Common myeloid progenitor, CD34-positive (primary cell): ENCODE measurements at regions not wholly inside any gene's neighbourhood (a gene's known extent, or its start where the extent isn't known, plus 50 kb on each side); places are given as distances from the start of the nearest gene placed in this dataset.
A peak's percentile ranks its signal among the peaks of the same experiment; 100 is the strongest.

Experiments used
- CTCF ChIA-PET: fragments of 350-600 bp; sonication (Branson Sonifier 250); formaldehyde crosslinking; loops from one replicate; lab custom pipeline; 2021; ENCODE audit warnings: antibody characterized with exemption; lab: Charles Lee
- POLR2A ChIA-PET: fragments of 350-600 bp; sonication (Branson Sonifier 250); formaldehyde crosslinking; loops from one replicate; lab custom pipeline; 2021; ENCODE audit warnings: antibody characterized with exemption; lab: Charles Lee
- DNase-seq, 3 donors: peaks; one replicate each; pipeline versions ENCODE4 v3.0.0 to v3.0.0-alpha.2; 2013
- H3K27ac ChIP-seq, 2 experiments: 1 replicate in 1 of 2; 2 replicates in 1 of 2; pipeline ENCODE4 v1.7.0; 2013; ENCODE audit warnings: inconsistent platforms in 2 of 2, low read length in 2 of 2, mild to moderate bottlenecking in 2 of 2, low read depth in 1 of 2, moderate library complexity in 1 of 2; ENCODE audit not compliant: severe bottlenecking in 2 of 2, insufficient read depth in 1 of 2, poor library complexity in 1 of 2
- H3K27me3 ChIP-seq, 5 experiments: replicated peaks in 2 of 5; 1 replicate in 3 of 5; 2 replicates in 2 of 5; pipeline versions ENCODE4 v1.6.1 to v1.7.0; 2013; ENCODE audit warnings: low read length in 4 of 5, mild to moderate bottlenecking in 2 of 5, moderate library complexity in 2 of 5, inconsistent platforms in 1 of 5; ENCODE audit not compliant: insufficient read depth in 5 of 5, control insufficient read depth in 4 of 5
- H3K36me3 ChIP-seq, 4 experiments: 1 replicate in 2 of 4; 2 replicates in 2 of 4; pipeline versions ENCODE4 v1.6.1 to v1.7.0; 2013; ENCODE audit warnings: low read length in 3 of 4, control low read depth in 1 of 4, mild to moderate bottlenecking in 1 of 4; ENCODE audit not compliant: control insufficient read depth in 4 of 4, insufficient read depth in 4 of 4
- H3K4me1 ChIP-seq, 4 experiments: 1 replicate in 3 of 4; 2 replicates in 1 of 4; pipeline versions ENCODE4 v1.6.1 to v1.7.1; 2013; ENCODE audit warnings: low read length in 3 of 4, mild to moderate bottlenecking in 3 of 4, control low read depth in 1 of 4, inconsistent platforms in 1 of 4, moderate library complexity in 1 of 4; ENCODE audit not compliant: control insufficient read depth in 4 of 4, insufficient read depth in 4 of 4; ENCODE audit errors: control extremely low read depth in 1 of 4
- H3K4me3 ChIP-seq, 7 experiments: 1 replicate in 4 of 7; 2 replicates in 3 of 7; pipeline versions ENCODE4 v1.5.1 to v1.7.0; 2013; ENCODE audit warnings: mild to moderate bottlenecking in 7 of 7, low read length in 6 of 7, moderate library complexity in 6 of 7, inconsistent platforms in 2 of 7, low read depth in 2 of 7, control low read depth in 1 of 7; ENCODE audit not compliant: insufficient read depth in 4 of 7, control insufficient read depth in 1 of 7; ENCODE audit errors: extremely low read depth in 1 of 7
- H3K9me3 ChIP-seq, 5 experiments: 1 replicate in 4 of 5; 2 replicates in 1 of 5; pipeline versions ENCODE4 v1.6.1 to v1.7.1; 2013; ENCODE audit warnings: low read length in 4 of 5, mild to moderate bottlenecking in 2 of 5, inconsistent platforms in 1 of 5, low read depth in 1 of 5, moderate library complexity in 1 of 5; ENCODE audit not compliant: control insufficient read depth in 4 of 5, insufficient read depth in 2 of 5; ENCODE audit errors: control extremely low read depth in 1 of 5
- WGBS: methylation state at CpG from one replicate; pipeline ENCODE4 v1.1.5; 2013; ENCODE audit not compliant: insufficient coverage; 5-methylcytosine and 5-hydroxymethylcytosine counted together

DNA sequence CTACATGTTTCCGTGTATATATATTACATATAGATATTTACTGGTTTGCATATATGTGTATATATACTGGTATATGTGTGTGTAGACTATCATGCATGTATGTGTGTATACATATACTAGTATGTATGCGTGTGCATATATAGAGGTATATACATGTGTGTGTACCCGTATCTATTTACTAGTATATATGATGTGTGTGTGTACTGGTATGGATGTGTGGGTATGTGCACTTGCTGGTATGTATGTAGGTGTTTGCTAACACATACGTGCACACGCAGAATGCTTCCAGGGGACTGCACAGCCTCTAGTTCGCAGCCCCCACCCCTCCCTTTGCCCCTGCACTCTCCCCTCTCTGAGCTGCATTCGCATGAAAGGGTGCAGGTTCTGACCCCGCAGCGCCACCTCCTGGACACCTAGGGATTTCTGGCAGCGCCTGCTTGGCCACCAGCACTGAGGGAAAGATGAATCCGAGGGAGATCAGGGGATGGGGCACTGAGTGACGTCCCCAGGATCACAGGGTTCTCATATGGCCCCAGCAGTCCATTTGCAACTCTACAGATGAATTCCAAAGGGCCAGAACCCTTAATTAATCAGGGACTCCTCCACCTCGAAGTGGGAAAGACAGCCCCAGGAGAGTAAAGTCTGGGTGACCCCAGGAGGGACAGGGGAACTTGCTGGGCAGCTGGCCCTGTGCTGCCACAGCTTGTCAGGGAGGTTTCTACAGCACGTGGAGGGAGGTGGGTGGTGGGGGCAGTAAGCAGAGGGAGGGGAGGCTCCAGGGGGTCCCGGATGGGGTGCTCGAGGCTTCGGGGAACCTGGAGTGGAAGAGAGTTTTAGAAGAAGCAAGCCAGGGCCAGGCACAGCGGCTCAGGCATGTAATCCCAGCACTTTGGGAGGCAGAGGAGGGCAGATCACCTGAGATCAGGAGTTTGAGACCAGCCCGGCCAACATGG lies 66.8 kb upstream of the ASAP2 start:
- Histone ChIP-seq H3K4me3 (no peak overlapping the region), H3K27ac (no peak overlapping the region), H3K4me1 (peaks cover 0 to 8% (median 6%) of the 10 kb centered on the region in 4 experiments), H3K36me3 (no peaks in the 10 kb centered on the region), H3K27me3 (peaks cover 0 to 9% (median 3%) of the 10 kb centered on the region in 5 experiments), H3K9me3 (no peaks in the 10 kb centered on the region)
- peak; percentile 50 to 79 (median 69) for DNase-seq
- POLR2A ChIA-PET, result no interaction called here
- WGBS, result 35% methylated on average over 14 of the region's 19 CpGs
- CTCF ChIA-PET, result interaction anchor here (0.9 to 4.8 kb wide), 9 partner anchors 30 to 271 kb away, joined by 3 to 26 read pairs (median 4); no protein-coding TSS in a partner anchor

DNA sequence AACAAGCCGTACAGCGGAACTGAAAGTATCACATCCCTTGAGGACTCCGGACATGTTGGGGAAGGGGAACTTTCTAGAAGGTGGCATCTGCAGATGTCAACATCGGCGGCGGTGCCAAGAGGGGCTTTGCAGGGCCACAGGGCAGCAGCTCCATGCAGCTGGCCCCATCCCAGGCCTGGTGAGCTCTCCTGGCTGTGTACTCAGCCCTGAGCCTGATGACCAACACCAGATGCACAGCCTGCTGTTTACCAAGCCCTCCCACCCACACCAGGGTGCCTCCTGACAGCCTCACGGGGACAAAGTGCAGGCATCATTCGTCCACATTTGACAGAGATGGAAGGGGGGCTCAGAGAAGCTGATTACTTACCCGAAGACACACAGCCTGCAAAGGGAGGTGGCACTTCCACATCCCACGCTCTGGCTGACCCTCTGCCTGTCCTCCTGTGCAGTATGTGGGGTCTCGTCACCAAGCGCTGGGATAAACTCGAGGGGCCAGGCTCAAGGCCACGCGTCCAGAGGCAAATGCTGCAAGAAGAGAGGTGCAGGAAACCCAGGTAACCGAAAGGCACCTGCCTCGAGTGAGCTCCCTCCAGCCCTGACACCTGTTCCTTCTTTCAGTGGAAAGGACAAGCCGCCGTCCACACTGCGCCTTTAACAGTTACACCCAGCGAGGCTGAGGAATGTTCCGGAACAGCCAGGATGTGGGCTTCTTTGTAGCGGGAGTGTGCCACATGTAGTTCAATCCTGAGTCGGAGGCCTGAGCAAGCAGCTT lies 69.0 kb upstream of the ASAP2 start:
- POLR2A ChIA-PET, result interaction anchor here (0.7 kb wide), 1 partner anchor 158 kb away, joined by 3 read pairs; no protein-coding TSS in a partner anchor
- peaks cover 0 to 9% (median 0%) of the 10 kb centered on the region in 5 experiments for H3K9me3 ChIP-seq
- no peaks in the 10 kb centered on the region for H3K36me3 ChIP-seq
- no peak overlapping the region for H3K27ac ChIP-seq
- no peak overlapping the region for H3K4me3 ChIP-seq
- DNase-seq, result no peak
- WGBS, result 93% methylated on average over 24 of the region's 24 CpGs
- peaks cover 0 to 2% (median under 1%) of the 10 kb centered on the region in 4 experiments for H3K4me1 ChIP-seq
- CTCF ChIA-PET, result interaction anchor here (0.8 to 4.8 kb wide), 6 partner anchors 25 to 268 kb away, joined by 3 to 26 read pairs (median 3); no protein-coding TSS in a partner anchor
- no peaks in the 10 kb centered on the region for H3K27me3 ChIP-seq

DNA sequence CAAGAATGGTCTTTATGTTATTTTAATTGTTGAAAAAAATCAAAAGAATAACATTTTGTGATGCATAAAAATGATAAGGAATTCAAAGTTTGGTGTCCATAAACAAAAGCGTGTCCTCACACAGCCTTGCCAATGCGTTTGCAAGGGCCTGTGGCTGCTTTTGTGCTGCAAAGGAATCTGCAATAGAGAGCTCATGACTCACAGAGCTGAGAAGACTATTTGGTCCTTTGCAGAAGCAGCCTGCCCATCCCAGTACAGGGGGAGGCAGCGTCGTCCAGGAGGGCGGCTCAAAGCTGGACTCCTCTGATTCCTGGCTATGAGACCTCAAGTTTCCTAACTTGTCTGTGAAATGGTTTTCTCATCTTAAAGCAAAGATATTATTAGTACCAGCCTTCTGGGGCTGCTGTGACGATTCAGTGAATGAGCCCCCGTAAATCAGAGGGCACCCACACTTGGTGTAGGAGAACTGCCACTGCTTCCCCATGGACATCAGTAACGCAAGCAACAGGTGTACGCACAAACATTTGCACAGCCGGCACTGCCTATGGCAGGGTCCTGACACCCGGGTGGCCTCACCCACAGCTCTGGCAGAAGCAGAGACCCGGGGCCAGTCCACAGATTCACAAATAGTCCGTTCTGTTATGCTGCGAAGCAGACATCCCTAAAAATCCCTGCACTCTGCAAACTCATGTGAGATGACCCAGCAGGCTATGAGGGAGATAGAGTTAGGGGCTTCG lies 70.6 kb upstream of the ASAP2 start:
- Histone ChIP-seq H3K9me3 (peaks cover 0 to 9% (median 0%) of the 10 kb centered on the region in 5 experiments), H3K27me3 (no peaks in the 10 kb centered on the region), H3K4me3 (no peak overlapping the region), H3K36me3 (no peaks in the 10 kb centered on the region), H3K27ac (no peak overlapping the region), H3K4me1 (no peaks in the 10 kb centered on the region)
- DNase-seq, result no peak
- ChIA-PET CTCF (interaction anchor here (0.6 kb wide), 1 partner anchor 421 kb away, joined by 3 read pairs; no protein-coding TSS in a partner anchor), POLR2A (interaction anchor here (0.7 kb wide), 1 partner anchor 1777 kb away, joined by 3 read pairs; no protein-coding TSS in a partner anchor)
- WGBS, result 97% methylated on average over 15 of the region's 15 CpGs

DNA sequence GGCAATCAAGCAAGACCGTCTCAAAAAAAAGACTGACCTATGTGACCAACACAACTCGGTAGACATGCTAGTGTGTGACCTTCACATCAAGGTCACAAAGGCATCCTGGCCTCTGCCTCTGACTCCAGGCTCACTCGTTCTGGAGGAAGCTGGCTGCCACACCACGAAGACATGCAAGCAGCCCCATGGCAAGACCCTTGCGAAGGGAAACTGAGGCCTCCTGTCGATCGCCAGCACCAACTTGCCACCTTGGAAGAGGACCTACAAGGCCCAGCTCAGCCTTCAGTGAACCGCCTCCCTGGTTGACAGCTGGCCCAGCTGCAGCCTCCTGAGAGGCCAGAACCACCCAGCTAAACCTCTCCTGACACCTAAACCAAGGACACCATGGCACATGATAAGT lies 79.3 kb upstream of the ASAP2 start:
- DNase-seq, result no peak
- no peak overlapping the region for H3K27ac ChIP-seq
- no peak overlapping the region for H3K4me3 ChIP-seq
- WGBS, result 97% methylated on average over 7 of the region's 8 CpGs
- ChIA-PET POLR2A (no interaction called here), CTCF (no interaction called here)
- H3K4me1 ChIP-seq, result no peaks in the 10 kb centered on the region
- peaks cover 0 to 4% (median 0%) of the 10 kb centered on the region in 5 experiments for H3K9me3 ChIP-seq
- H3K27me3 ChIP-seq, result no peaks in the 10 kb centered on the region
- no peaks in the 10 kb centered on the region for H3K36me3 ChIP-seq

DNA sequence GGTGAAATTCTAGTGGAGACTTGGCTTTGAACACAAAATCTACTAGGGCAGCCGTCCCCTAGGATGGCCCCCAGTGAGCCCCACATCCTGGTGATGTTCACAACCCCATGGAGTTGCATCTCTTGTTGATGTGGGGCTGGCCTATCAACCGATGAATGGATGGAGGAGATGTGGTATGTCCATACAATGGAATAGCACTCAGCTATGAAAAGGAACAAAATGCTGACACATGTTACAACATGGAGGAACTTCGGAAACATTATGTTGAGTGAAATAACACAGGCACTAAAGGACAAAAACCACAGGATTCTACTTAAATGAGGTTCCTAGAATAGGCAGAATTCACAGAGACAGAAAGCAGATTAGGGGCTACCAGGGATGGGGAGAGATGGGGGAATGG lies 80.1 kb upstream of the ASAP2 start:
- Histone ChIP-seq H3K4me3 (no peak overlapping the region), H3K9me3 (peaks cover 0 to 4% (median 0%) of the 10 kb centered on the region in 5 experiments), H3K27ac (no peak overlapping the region), H3K4me1 (no peaks in the 10 kb centered on the region), H3K36me3 (no peaks in the 10 kb centered on the region), H3K27me3 (no peaks in the 10 kb centered on the region)
- 97% methylated on average over 3 of the region's 3 CpGs for WGBS
- DNase-seq, result no peak
- ChIA-PET POLR2A (no interaction called here), CTCF (no interaction called here)

DNA sequence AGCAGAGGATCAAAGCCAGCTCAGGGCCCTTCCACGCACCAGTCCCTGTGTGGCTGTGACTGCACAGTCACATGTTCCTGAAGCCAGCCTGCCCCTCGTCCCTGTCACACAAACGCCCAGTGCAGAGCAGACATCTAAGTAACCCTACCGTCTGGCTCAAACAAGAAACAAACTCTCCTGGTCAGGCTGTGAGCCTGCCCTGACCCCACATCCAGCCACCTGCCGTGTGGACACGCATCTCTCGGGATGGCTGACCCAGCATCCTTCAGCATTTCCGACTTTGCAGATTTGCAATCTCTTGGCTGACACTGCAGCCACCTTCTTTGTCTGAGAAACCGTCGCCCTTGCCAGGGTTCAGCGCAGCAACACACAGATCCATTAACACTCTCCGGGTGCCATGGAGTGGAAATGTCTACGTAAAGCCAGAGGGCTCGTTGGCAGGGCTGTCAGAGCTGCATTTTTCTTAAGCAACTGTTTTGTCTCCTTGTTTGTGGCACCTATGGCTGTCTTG lies 82.3 kb upstream of the ASAP2 start:
- no peak overlapping the region for H3K27ac ChIP-seq
- CTCF ChIA-PET, result no interaction called here
- H3K36me3 ChIP-seq, result no peaks in the 10 kb centered on the region
- WGBS, result 96% methylated on average over 14 of the region's 14 CpGs
- H3K4me3 ChIP-seq, result no peak overlapping the region
- no peaks in the 10 kb centered on the region for H3K4me1 ChIP-seq
- no peak for DNase-seq
- no peaks in the 10 kb centered on the region for H3K27me3 ChIP-seq
- POLR2A ChIA-PET, result no interaction called here
- H3K9me3 ChIP-seq, result peaks cover 0 to 4% (median 0%) of the 10 kb centered on the region in 5 experiments
